ENCODE measurements at regions not wholly inside any gene's neighbourhood (a gene's known extent, or its start where the extent isn't known, plus 50 kb on each side); places are given as distances from the start of the nearest gene placed in this dataset.

GRCh38 chr3:145177828-145178227 is 983.2 kb downstream of the PLOD2 start:
- no peak for TF ChIP-seq POLR2A (IDR thresholded peaks at IDR 0.05; ENCODE audit: low read depth, low read length)
- no peak for TF ChIP-seq POLR2AphosphoS5 (IDR thresholded peaks at IDR 0.05; ENCODE audit: low read depth, low read length)
